HG02884 (cell line): ENCODE measurements at regions not wholly inside any gene's neighbourhood (a gene's known extent, or its start where the extent isn't known, plus 50 kb on each side); places are given as distances from the start of the nearest gene placed in this dataset.
"Not testable (repeated sequence)": the region's sequence is repeated elsewhere in the genome, so short reads cannot be mapped to it uniquely, and the experiment has no call there.

Experiments
- ATAC-seq: cut with Tn5 transposase; IDR thresholded peaks from one replicate; pipeline ENCODE4 v1.9.1; 2021; ENCODE audit warnings: mild to moderate bottlenecking, moderate library complexity; ENCODE audit not compliant: unreplicated experiment

- ATAC-seq, result no peak
Observed at GRCh38 chr22:46039535-46039934, 62.6 kb upstream of the WNT7B start.

GRCh38 chr22:46040471-46041465, 63.8 kb upstream of the WNT7B start:
- ATAC-seq, result no peak

DNA sequence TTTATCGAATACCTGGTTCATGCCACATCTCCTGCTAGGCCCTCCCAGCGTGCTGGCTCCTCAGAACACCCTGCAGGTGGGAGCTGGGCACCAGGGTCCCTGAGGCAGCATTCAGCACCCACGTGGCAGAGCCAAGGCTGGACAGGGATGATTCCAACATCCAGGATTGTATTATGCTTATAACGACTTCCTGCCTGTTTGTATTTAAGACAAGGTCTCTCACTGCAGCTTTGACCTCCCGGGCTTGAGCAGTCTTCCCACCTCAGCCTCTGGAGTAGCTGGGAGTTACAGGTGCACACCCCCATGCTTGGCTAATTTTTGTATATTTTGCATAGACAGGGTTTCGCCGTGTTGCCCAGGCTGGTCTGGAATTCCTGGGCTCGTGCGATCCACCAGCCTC, 64.7 kb upstream of the WNT7B start:
- no peak for ATAC-seq

DNA sequence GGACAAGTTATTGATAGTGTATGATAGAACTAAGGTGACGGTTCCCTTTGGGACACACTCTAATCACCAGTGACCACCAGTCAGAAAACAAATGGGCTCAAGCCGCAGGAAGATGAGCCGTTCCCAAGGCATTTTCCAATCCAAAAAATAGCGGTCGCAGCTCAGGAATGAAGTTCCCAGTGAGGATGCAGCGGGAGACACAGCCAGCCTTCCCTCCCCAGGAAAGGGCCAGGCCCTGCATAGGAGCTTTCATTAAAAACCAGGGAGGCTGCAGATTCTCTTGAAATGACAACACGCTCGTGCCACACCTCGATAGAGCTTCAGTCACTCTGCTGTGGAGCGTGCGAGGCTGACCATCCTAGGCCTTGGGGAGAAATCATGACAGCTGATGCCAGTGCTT, 65.8 kb upstream of the WNT7B start:
- ATAC-seq, result no peak

DNA sequence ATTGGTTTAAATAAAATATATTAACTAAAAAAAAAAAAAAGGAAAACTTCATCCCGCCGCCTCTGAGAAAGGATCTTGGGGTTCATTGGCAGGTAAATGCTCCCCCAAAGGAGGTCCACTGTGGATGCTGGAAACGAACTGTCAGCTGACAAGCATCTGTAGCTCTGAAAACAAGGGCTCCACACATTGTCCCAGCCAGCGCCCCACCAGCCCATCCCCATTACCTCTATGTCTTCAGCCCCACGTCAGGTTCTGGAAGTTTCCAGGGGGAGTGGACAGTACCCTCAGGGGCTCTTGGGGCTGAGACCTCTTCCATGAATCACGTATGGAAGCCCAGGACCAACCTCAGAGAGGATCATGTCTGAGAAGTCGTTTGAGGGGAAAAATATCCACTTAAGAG, 66.4 kb upstream of the WNT7B start:
- no peak for ATAC-seq

GRCh38 chr22:46043816-46044620, 67.1 kb upstream of the WNT7B start:
- no peak for ATAC-seq

DNA sequence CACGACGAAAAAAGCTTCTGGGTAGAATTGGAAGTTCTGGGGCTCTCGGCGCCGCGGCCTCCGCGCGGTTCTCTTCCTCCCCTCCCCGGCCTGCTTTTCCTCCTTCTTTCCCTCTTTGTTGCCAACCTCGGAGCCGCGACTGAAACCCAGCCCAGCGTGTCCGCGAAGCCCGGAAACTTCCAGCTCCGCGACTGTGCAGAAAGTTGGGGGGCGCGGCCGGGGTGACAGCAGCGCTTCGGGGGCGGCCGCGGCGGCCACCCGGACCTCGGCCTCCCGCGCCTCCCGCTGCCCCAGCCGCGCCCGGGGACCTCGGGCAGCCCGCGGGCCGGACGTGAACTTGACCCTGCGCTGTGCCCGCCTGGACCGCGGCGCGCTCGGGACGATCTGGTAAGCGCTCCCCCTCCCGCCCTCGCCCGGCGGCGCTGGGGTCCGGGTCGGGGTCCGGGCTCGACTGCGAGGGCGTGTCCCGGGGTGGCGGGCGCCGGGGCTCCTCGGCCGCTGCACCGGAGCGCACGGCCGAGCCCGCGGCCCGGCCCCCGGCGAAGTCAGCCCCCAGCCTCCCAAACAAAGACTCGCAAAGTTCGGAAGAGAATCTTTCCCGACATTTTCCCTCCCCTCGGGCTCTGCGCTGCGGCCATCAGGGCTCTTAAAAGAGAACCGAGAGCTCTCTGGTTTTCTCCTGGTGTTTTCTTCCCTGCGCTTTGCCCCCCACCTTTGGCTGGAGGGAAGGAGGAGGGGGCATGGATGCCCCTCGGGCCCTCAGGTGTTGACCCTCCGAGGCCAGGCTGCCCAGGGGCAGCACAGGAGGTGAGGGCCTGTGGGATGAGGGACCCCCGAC, 67.9 kb upstream of the WNT7B start:
- no peak for ATAC-seq

GRCh38 chr22:46045459-46046298, 68.7 kb upstream of the WNT7B start:
- no peak for ATAC-seq

DNA sequence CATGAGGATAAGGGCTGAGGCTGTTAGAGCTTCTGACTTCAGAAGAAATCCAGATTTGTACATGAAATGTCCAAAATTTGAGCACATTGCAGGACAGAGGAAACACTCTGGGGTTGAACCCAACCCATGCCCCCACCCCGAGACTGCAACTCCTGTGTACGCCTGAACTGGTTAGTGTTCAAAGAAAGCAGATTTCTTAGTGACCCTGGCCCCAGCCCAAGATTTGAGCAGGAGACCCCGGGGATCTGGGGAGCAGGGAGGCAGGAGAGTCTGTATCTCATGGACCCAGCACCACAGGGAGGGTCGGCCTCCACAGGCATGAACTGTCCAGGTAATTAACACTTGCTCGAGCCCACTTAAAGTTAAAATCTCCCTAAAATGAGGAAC, 69.3 kb upstream of the WNT7B start:
- ATAC-seq, result no peak

- no peak for ATAC-seq
Observed at GRCh38 chr22:46047226-46047625, 70.3 kb upstream of the WNT7B start.

DNA sequence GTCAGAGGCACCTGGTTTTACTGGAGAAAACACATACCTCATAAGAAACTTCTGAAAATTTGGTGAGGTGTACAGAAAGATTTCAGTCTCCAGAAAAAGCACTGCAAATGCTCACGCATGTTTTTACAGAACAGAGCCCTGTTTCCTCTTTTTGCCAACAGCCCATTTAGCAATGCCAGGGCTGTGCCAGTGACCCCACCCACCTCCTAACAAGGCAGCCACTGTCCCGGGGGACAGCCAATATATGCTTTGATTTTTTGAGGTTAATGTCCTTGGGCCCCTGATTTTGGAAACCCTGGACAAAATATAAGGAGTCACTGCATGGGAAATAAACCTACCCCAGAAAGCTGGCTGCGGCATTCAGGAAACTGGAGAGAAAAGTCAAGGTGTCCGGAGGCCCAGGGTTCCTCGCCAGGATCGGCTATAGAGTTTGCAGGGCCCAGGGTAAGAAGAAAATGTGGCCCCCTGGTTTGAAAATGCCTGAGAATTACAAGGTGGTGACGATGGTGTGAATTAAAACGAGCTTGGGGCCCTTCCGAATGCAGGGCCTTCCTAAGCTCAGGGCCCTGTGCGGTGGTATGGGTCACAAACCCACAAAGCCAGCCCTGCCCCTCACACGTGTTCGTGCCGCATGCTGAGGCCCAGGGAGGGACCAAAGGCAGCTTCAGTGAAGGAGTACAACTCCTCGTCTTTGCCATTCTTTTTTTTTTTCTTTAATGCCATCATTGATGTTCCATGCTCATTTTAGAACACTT, 71.1 kb upstream of the WNT7B start:
- ATAC-seq, result no peak

GRCh38 chr22:46048661-46049060, 71.7 kb upstream of the WNT7B start:
- not testable (repeated sequence) for ATAC-seq

- no peak for ATAC-seq
Observed at GRCh38 chr22:46049726-46050450, 72.9 kb upstream of the WNT7B start.

GRCh38 chr22:46050451-46050845, 73.5 kb upstream of the WNT7B start:
- no peak for ATAC-seq

DNA sequence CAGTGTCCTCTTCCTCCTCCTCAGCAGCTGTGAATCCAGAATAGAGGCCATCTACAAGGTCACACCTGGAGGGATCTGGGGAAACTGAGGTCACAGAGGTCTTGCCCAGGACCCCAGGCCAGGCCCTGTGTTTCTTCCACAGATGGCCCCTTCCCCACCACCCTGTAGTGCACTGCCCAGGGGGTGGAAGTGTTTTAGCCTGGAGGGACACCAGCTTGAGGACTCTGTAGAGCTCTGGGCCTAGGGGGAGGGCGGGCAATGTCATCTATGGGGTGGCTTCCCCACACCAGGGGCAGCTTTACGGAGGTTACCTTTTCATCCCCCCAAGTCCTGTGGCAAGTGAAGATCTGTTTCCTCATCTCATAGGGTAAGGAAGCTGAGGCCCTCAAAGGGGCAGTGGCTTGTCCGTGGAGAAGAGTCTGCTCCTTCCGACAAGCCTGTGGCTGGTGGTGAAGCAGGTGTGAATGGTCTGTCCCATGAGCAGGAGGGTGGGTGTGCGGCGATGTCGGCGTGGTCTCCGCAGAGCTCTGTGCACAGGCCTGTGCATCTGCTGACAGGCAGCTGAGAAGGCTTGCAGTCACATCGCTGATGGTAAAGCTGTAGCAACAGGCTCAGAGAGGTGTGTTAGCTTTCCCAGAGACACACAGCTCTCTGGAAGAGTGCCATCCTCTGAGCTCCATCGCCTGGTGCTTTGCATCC, 74.1 kb upstream of the WNT7B start:
- no peak for ATAC-seq

DNA sequence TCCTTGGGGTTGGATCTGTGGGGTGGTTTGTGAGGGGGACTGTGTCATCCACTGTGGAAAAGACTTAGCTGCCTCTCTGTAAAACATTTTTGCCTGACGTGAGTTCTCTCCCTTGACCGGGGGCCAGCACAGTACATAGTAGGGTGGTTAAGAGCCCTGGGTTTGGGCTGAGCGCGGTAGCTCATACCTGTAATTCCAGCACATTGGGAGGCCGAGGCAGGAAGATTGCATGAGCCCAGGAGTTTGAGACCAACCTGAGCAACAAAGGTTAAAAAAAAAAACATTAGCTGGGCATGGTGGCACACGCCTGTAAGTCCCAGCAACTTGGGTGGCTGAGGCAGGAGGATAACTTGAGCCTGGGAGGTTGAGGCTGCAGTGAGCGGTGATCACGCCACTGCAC, 74.7 kb upstream of the WNT7B start:
- no peak for ATAC-seq

DNA sequence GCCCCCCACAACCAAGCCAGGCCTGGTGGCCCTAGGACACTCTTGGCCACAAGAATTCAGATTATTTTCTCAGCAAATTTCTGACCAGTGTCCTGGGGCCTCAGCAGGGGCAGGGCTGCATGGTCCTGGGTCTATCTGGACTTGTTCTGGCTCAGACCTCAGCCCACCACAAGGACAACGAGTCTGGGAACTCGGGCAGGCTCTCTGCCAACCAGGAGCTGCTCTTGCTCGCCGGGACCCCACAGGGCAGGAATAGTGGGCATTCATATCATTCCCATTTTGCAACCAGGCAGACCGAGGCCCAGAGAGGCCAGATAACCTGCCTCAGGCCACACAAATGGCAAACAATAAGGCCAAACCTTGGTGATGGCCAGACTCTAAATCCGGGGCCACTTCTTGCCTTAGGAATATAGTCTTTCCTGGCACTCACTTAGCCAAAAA, 75.4 kb upstream of the WNT7B start:
- no peak for ATAC-seq
